ENCODE measurements at regions not wholly inside any gene's neighbourhood (a gene's known extent, or its start where the extent isn't known, plus 50 kb on each side); places are given as distances from the start of the nearest gene placed in this dataset.

DNA sequence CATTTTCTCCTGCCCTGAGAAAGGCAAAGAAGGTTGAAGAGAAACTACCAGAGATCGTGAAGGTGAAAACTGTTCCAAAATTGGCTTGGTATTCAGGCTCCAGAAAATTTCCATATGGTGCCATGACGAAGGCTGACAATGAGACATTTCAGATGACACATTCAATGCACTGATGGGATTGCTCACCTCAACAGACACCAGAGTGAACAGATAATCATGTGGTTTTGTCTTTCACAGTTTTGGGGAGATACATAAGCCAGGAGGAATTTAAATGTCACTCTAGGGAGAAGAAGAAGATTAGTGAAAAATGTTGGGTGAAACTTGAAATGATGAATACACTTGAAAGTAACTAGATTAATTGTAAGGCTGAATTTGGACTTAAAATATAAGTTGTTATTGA is 339.7 kb upstream of the EPHA3 start:
- no peak for TF ChIP-seq CTCF (IDR thresholded peaks at IDR 0.05)
- no peak for TF ChIP-seq POLR2A (IDR thresholded peaks at IDR 0.05)
